Upper lobe of left lung (tissue), 4 donors: ENCODE measurements at regions not wholly inside any gene's neighbourhood (a gene's known extent, or its start where the extent isn't known, plus 50 kb on each side); places are given as distances from the start of the nearest gene placed in this dataset.

Experiments
- EP300 ChIP-seq, 4 donors: sonication (generic); formaldehyde crosslinking; IDR thresholded peaks; one replicate each; pipeline ENCODE4 v1.5.1; 2017; ENCODE audit warnings: antibody characterized with exemption in 4 of 4, control low read depth in 2 of 4
- POLR2A ChIP-seq, 4 donors: fragments of 450-650 bp; IDR thresholded peaks; one replicate each; pipeline ENCODE4 v1.5.1; 2016 to 2017; ENCODE audit warnings: antibody characterized with exemption in 4 of 4, mild to moderate bottlenecking in 2 of 4

DNA sequence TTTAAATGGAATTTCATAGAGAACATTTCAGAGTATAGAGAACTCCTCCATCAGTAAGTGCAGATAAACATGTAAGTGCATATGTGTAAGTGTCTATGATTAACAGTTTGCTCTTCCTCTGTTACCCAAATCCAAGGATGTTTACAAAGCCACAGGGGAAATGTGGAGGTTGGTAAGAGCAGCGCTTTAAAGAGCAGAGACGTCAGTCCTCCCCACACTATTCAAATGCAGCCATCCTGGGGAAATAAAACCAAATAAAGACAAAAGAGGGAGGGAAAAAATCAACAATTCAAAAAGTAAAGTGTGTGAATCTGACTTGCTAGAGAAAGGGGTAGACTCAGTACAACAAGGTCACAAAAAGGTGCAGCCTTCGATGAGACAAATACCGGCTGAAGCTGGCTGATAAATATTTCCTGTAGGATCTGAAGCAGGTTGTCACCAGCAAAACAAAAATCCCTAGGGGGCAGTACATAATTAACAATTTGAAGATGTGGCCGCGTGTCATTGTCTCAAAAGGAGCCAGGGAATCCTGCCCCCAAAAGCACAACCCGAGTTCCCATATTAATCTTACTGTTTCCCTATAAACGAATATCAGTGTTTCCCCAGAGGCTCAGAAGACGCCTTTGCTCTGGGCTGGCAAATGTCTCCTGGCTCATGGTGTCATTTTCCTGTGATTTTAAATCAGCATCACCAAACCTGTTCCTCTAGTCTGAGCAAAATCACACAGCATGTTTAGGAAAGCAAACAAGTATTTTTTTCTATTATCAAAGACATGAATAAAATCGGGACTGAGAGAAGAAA, 216.5 kb downstream of the CDCA7 start:
- TF ChIP-seq POLR2A (IDR thresholded peaks at IDR 0.05) = no peak
- TF ChIP-seq EP300 (IDR thresholded peaks at IDR 0.05) = no peak
